Liver (tissue), 3 donors: ENCODE measurements at regions not wholly inside any gene's neighbourhood (a gene's known extent, or its start where the extent isn't known, plus 50 kb on each side); places are given as distances from the start of the nearest gene placed in this dataset.

Experiments used
- ATF3 ChIP-seq: IDR thresholded peaks from 2 replicates; pipeline ENCODE4 v1.6.1; 2016; ENCODE audit warnings: antibody characterized with exemption
- CTCF ChIP-seq: fragments of 150-350 bp; IDR thresholded peaks from 2 replicates; pipeline ENCODE4 v1.5.1; 2017; ENCODE audit warnings: improper control_type of control experiment, low read depth, low read length; ENCODE audit not compliant: missing input control
- FOXA1 ChIP-seq: IDR thresholded peaks from 2 replicates; pipeline ENCODE4 v1.6.1; 2016; ENCODE audit warnings: antibody characterized with exemption
- GABPA ChIP-seq, 2 donors: IDR thresholded peaks in 1 of 2; conservative IDR thresholded peaks in 1 of 2; 2 replicates each; pipeline ENCODE4 v1.6.1; 2016; ENCODE audit warnings: antibody characterized with exemption in 2 of 2, mild to moderate bottlenecking in 1 of 2, moderate library complexity in 1 of 2
- HNF4G ChIP-seq: IDR thresholded peaks from 2 replicates; pipeline ENCODE4 v1.6.1; 2016; ENCODE audit warnings: antibody characterized with exemption
- JUND ChIP-seq, 2 donors: IDR thresholded peaks; 2 replicates each; pipeline ENCODE4 v1.6.1; 2016; ENCODE audit warnings: antibody characterized with exemption in 2 of 2
- MAX ChIP-seq: IDR thresholded peaks from 2 replicates; pipeline ENCODE4 v1.6.1; 2016; ENCODE audit warnings: antibody characterized with exemption
- NR2F2 ChIP-seq: IDR thresholded peaks from 2 replicates; pipeline ENCODE4 v1.6.1; 2016; ENCODE audit warnings: antibody characterized with exemption
- RAD21 ChIP-seq, 2 donors: IDR thresholded peaks; 2 replicates each; pipeline ENCODE4 v1.6.1; 2016; ENCODE audit warnings: antibody characterized with exemption in 2 of 2, mild to moderate bottlenecking in 2 of 2
- REST ChIP-seq: IDR thresholded peaks from 2 replicates; pipeline ENCODE4 v1.6.1; 2016; ENCODE audit warnings: antibody characterized with exemption, mild to moderate bottlenecking
- RXRA ChIP-seq, 2 donors: IDR thresholded peaks; 2 replicates each; pipeline ENCODE4 v1.6.1; 2017 to 2018; ENCODE audit warnings: antibody characterized with exemption in 2 of 2, mild to moderate bottlenecking in 1 of 2
- SP1 ChIP-seq: IDR thresholded peaks from 2 replicates; pipeline ENCODE4 v1.6.1; 2018; ENCODE audit warnings: antibody characterized with exemption, mild to moderate bottlenecking
- TAF1 ChIP-seq: conservative IDR thresholded peaks from 2 replicates; pipeline ENCODE4 v1.6.1; 2016; ENCODE audit warnings: antibody characterized with exemption, mild to moderate bottlenecking
- ZBTB33 ChIP-seq: IDR thresholded peaks from 2 replicates; pipeline ENCODE4 v1.6.1; 2016; ENCODE audit warnings: antibody characterized with exemption
- donor health status: healthy.
- donor health status: healthy.

- TF ChIP-seq RAD21 (IDR thresholded peaks at IDR 0.05) = no peak
- no peak for TF ChIP-seq HNF4G
- no peak for TF ChIP-seq CTCF
- TF ChIP-seq FOXA1 = no peak
- TF ChIP-seq MAX = no peak
- no peak for TF ChIP-seq SP1
- no peak for TF ChIP-seq REST
- TF ChIP-seq TAF1 = no peak
- no peak for TF ChIP-seq JUND (IDR thresholded peaks at IDR 0.05)
- no peak for TF ChIP-seq NR2F2
- TF ChIP-seq GABPA (IDR thresholded peaks at IDR 0.05 in 1 of 2, conservative IDR thresholded peaks at IDR 0.05 in 1 of 2) = no peak
- no peak for TF ChIP-seq ZBTB33
- TF ChIP-seq RXRA (IDR thresholded peaks at IDR 0.05) = no peak
- TF ChIP-seq ATF3 = no peak
Observed at GRCh38 chr6:149164199-149164750, 153.2 kb upstream of the TAB2 start.
